Amygdala (tissue), 56 donors: ENCODE measurements at regions not wholly inside any gene's neighbourhood (a gene's known extent, or its start where the extent isn't known, plus 50 kb on each side); places are given as distances from the start of the nearest gene placed in this dataset.
"Not testable (repeated sequence)": the region's sequence is repeated elsewhere in the genome, so short reads cannot be mapped to it uniquely, and the experiment has no call there.

Experiments used
- DNase-seq, 56 donors: peaks; one replicate each; lab custom pipeline; 2025; lab: John Stamatoyannopoulos, UW

DNA sequence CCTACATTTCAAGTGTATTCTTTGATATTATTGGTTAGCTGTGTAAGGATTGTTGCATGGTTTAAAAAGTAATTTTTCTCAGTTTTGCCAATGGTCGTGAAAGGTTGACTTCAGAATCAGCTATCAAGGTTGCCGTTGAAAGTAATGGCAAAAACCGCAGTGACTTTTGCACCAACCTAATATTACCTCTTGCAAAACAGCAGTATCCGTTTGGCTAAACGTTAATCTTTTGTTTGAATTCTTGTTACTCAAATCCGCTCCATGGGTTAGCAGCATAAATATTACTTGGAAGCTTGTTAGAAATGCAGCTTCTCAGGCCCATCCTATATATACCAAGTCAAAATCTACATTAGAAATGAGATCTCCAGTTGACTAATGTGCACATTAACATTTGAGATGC is 141.6 kb upstream of the PRSS12 start:
- DNase-seq = not testable (repeated sequence)

- not testable (repeated sequence) for DNase-seq
Observed at GRCh38 chr4:118502967-118503366, 150.2 kb upstream of the PRSS12 start.

DNA sequence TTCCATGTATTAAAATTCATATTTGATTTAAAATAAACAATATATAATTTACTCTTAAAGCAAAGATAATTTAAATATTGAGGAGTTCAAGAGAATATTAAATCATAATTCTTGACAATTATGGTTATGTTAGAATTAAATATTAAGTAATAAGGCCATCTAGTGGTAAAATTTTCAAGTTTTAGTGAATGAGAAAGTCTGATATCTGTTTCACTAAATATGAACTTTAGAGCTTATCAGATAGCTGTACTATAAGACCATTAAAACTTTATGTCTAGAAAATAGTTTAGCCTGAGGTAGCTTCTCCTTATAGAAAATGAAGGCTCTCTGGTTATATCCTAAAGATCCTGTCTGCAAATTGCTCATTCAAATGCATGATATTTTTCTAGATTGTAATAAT is 152.1 kb upstream of the PRSS12 start:
- not testable (repeated sequence) for DNase-seq

DNA sequence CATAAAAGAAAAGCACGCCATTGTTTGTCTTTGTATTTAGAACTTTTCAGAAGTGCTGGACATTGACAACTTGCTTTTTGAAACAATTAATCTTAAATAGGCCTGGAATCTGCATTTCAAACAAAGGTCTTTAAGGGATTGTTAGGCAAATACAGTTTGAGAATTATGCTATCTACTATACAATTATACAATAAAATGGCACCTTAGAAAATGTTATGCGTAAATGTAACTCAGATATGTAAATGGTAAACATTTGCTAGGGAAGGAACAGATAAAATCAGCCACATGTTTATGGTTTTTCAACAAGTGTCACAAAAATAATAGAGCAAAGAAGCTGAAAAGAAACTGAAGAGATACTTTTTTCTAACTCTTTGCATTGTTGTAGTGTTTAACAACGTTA is 152.7 kb upstream of the PRSS12 start:
- DNase-seq = not testable (repeated sequence)

GRCh38 chr4:118512870-118513269 is 160.1 kb upstream of the PRSS12 start:
- not testable (repeated sequence) for DNase-seq

DNA sequence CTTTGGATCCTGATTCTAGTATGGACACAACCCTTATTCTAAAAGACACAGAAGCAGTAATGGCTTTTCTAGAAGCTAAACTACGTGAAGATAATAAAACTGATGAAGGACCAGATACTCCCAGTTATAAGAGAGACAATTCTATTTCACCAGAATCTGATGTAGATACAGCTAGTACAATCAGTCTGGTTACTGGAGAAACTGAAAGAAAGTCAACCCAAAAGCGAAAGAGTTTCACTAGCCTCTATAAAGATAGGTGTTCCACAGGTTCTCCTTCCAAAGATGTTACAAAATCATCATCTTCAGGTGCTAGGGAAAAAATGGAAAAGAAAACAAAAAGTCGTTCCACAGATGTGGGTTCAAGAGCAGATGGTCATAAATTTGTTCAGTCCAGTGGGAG is 161.5 kb upstream of the PRSS12 start:
- DNase-seq = not testable (repeated sequence)

GRCh38 chr4:118516107-118516506 is 163.3 kb upstream of the PRSS12 start:
- DNase-seq = not testable (repeated sequence)

DNA sequence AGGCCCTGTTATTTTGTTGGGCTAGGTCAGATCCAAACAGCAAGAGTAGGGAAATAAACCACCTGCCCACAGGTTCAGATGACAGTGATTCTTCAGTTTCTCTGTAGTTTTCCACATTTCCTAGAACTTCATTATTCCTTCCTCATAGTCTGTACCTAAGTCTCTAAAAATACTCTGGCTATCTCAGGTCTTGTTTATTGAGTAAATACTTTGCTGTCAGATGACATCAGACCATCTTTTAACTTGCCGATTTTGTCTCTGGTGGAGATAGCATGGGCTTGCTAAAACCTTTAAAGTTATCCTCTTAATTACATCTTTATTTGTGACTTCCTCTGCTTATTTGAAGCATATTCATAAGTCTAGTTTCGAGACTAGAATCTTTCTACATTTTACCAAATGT is 155.1 kb upstream of the METTL14 start:
- not testable (repeated sequence) for DNase-seq

- not testable (repeated sequence) for DNase-seq
Observed at GRCh38 chr4:118531947-118532346, 153.2 kb upstream of the METTL14 start.

DNA sequence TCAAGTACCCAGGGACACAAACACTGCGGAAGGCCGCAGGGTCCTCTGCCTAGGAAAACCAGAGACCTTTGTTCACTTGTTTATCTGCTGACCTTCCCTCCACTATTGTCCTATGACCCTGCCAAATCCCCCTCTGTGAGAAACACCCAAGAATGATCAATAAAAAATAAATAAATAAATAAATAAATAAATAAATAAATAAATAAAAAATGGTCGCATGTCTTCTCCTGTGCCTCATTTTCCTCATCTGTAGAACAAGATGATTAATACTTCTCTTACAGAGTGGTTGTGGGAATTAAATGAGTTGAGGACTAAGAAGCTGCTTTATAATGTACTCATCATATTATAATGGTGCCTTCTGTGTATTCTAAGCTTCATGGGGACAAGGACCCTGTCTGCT is 149.4 kb upstream of the METTL14 start:
- DNase-seq = not testable (repeated sequence)

- DNase-seq = not testable (repeated sequence)
Observed at GRCh38 chr4:118539412-118540077, 145.6 kb upstream of the METTL14 start.

DNA sequence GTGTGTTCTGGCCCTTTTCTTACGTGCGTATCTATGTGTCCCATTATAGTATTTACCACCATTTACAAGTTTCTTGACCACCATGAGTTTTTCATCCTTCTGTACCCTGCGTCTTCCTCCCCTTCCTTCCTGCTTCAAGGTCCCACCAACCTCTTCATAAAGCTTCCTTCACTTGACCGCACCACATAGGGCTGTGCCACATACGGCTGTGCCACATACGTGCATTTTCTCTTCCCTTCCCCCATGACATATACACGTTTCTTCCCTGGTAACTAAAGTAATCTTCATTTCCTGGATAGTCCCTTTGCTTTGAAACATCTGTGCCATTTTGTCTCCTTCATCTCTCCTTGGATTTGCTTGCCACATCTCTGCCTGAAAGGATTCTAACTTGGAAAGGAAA is 128.6 kb upstream of the METTL14 start:
- DNase-seq = not testable (repeated sequence)

DNA sequence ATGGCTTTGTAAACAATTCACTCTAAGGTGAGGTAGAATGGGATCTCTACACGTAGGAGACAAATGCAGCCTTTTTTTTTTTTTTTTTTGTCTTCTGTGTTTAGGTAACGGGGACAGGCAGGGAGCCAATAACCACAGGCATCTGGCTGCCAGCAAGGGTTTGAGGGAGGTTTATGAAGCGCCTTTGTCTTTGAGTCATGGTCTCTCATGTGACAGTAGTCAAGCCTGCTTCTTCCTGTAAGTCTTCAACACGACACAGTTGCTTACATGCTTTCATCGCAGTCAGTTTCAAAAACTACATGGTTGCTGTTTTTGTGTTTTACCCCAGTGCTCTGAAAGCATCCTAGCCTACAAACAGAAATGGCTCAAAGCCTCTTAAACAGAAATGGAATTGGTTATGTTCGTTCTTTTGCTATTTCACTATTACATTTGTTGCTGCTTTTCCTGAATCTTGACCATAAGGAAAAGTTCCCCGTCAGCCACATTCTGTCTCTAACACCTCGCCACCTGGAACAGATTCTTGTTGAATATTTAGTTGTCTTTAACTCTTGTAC is 127.8 kb upstream of the METTL14 start:
- peak in 1 of 56 donors; percentile 1 for DNase-seq

- not testable (repeated sequence) for DNase-seq
Observed at GRCh38 chr4:118558188-118558587, 127.0 kb upstream of the METTL14 start.

DNA sequence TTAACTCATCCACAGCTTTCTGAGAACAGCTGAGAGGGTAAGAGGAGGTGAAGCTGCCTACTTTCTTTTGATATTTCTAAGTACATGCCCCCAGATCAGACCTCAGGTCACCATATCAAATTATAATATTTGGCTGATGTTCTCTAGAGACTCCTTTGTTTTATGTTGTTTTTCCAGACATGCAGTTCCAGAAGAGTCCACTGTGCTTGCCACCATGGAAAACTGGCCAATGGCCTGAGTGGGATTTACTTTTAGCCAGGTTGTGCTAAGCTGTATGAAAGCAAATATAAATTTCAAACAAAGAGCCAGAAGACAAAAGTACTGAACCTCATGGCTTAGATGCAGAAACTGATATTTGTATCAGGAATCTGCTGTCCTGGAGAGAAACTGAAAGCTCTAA is 123.6 kb upstream of the METTL14 start:
- DNase-seq = not testable (repeated sequence)

- not testable (repeated sequence) for DNase-seq
Observed at GRCh38 chr4:118566003-118566513, 119.1 kb upstream of the METTL14 start.

- DNase-seq = not testable (repeated sequence)
Observed at GRCh38 chr4:118572991-118573390, 112.2 kb upstream of the METTL14 start.

- not testable (repeated sequence) for DNase-seq
Observed at GRCh38 chr4:118574251-118574913, 110.8 kb upstream of the METTL14 start.

GRCh38 chr4:118575057-118575456 is 110.1 kb upstream of the METTL14 start:
- not testable (repeated sequence) for DNase-seq

DNA sequence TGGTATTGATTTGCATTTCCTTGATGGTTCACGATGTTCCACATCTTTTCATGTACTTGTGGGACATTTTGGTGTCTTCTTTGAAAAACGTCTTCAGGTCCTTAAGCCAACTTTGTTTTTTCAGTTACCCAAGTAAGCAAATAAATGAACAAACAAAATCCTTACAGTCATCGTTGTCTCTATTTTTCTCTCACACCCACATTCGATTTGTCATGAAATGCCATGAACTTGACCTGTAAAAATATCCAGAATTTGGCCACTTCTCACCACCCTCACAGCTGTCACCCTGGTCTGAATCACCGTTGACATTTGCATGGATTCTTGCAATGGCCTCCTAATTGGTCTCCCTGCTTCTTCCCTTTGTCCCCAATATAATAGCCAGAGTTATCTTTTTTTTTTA is 109.5 kb upstream of the METTL14 start:
- not testable (repeated sequence) for DNase-seq

DNA sequence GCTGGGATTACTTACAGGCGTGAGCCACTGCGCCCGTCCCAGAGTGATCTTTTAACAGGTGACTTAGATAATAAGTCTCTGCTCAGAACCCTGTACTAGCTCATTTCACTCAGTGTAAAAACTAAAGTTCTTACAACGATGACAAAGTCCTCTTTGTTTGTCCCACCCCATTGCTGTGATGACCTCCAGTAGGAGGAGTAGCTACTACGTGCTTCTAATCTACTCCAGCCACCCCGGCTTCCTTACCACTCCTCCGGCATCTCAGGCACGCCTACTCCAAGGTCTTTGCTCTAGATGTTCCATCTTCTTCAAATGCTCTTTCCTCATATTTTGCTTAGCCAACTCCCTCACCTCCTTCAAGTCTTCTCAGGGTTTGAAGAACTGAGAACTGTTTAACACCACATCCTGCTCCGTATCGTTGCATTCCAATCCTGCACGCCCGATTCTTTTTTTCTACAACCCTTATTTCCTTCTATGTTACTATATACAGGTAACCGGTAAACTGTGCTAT is 108.4 kb upstream of the METTL14 start:
- DNase-seq = not testable (repeated sequence)
